ENCODE measurements at regions not wholly inside any gene's neighbourhood (a gene's known extent, or its start where the extent isn't known, plus 50 kb on each side); places are given as distances from the start of the nearest gene placed in this dataset.

- no peak for TF ChIP-seq FOXP2 (optimal IDR thresholded peaks at IDR 0.05; ENCODE audit: control extremely low read depth, extremely low read length, insufficient read depth)
- no peak for TF ChIP-seq POLR2AphosphoS5 (IDR thresholded peaks at IDR 0.05; ENCODE audit: borderline replicate concordance, low read depth, low read length)
Measured at GRCh38 chr20:63117151-63117550, 98.8 kb downstream of the YTHDF1 start.

Data from SK-N-MC (cell line).